DND-41 (cell line): ENCODE measurements at regions not wholly inside any gene's neighbourhood (a gene's known extent, or its start where the extent isn't known, plus 50 kb on each side); places are given as distances from the start of the nearest gene placed in this dataset.

Source experiments
- ATAC-seq: fragments of 200-7000 bp; cut with Tn5 transposase; 3 replicates; pipeline ENCODE4 v1.9.1; 2021; ENCODE audit warnings: low read depth; ENCODE audit not compliant: insufficient read depth
- DNase-seq: peaks from one replicate; pipeline ENCODE4 v3.0.0-alpha.2; 2020
- H2AFZ ChIP-seq: 2 replicates; pipeline ENCODE4 v1.6.0; 2012; ENCODE audit warnings: low read depth, low read length
- H3K27ac ChIP-seq: 2 replicates; pipeline ENCODE4 v1.5.1; 2012; ENCODE audit warnings: low read length, inconsistent platforms
- H3K27me3 ChIP-seq: fragments of 200-600 bp; sonication (generic); 2 replicates; pipeline ENCODE4 v1.6.0; 2012; ENCODE audit warnings: low read length, mild to moderate bottlenecking, inconsistent platforms; ENCODE audit not compliant: insufficient read depth, poor library complexity
- H3K36me3 ChIP-seq: 2 replicates; pipeline ENCODE4 v1.5.1; 2012; ENCODE audit warnings: low read length, inconsistent platforms; ENCODE audit not compliant: insufficient read depth
- H3K4me1 ChIP-seq: 2 replicates; pipeline ENCODE4 v1.5.1; 2012; ENCODE audit warnings: mild to moderate bottlenecking, low read length; ENCODE audit not compliant: insufficient read depth
- H3K4me2 ChIP-seq: 2 replicates; pipeline ENCODE4 v1.6.0; 2012; ENCODE audit warnings: mild to moderate bottlenecking, moderate library complexity, low read length, inconsistent platforms; ENCODE audit not compliant: insufficient read depth
- H3K4me3 ChIP-seq, 2 experiments: fragments of 200-600 bp in 1 of 2; shearing (Covaris generic) in 1 of 2; 2 replicates each; pipeline ENCODE4 v1.5.1; 2012 to 2016; ENCODE audit warnings: inconsistent platforms in 2 of 2, low read length in 2 of 2, mild to moderate bottlenecking in 2 of 2, low read depth in 1 of 2, moderate library complexity in 1 of 2
- H3K79me2 ChIP-seq: 2 replicates; pipeline ENCODE4 v1.6.0; 2012; ENCODE audit warnings: low read length, inconsistent platforms; ENCODE audit not compliant: insufficient read depth
- H3K9ac ChIP-seq: 2 replicates; pipeline ENCODE4 v1.6.0; 2012; ENCODE audit warnings: low read depth, mild to moderate bottlenecking, inconsistent platforms, low read length, moderate library complexity
- H3K9me3 ChIP-seq: 2 replicates; pipeline ENCODE4 v1.5.1; 2012; ENCODE audit warnings: low read length, moderate library complexity, mild to moderate bottlenecking, inconsistent platforms; ENCODE audit not compliant: insufficient read depth, severe bottlenecking
- H4K20me1 ChIP-seq: 2 replicates; pipeline ENCODE4 v1.6.0; 2012; ENCODE audit warnings: low read length; ENCODE audit not compliant: insufficient read depth
- EZH2 ChIP-seq: IDR thresholded peaks from 3 replicates; pipeline ENCODE4 v1.6.1; 2012; ENCODE audit warnings: borderline replicate concordance, low read depth, mild to moderate bottlenecking, moderate library complexity, low read length, inconsistent platforms; ENCODE audit not compliant: severe bottlenecking
- TF ChIP-seq, protein P1 (sequence below): IDR thresholded peaks from 2 replicates; pipeline ENCODE4 v1.5.1; 2012; ENCODE audit warnings: borderline replicate concordance, low read length, moderate library complexity, mild to moderate bottlenecking; ENCODE audit not compliant: poor library complexity, severe bottlenecking; ENCODE audit errors: extremely low read depth

GRCh38 chr4:164396439-164396838, 357.5 kb upstream of the SMIM31 start:
- H3K4me1 ChIP-seq = no peaks in the 10 kb centered on the region
- H3K27me3 ChIP-seq = no peaks in the 10 kb centered on the region
- H3K4me2 ChIP-seq = no peak overlapping the region
- H3K9ac ChIP-seq = no peak overlapping the region
- H3K79me2 ChIP-seq = no peaks in the 10 kb centered on the region
- no peaks in the 10 kb centered on the region for H3K9me3 ChIP-seq
- no peaks in the 10 kb centered on the region for H4K20me1 ChIP-seq
- DNase-seq = no peak
- ATAC-seq = no peak
- no peaks in the 10 kb centered on the region for H3K36me3 ChIP-seq
- H3K27ac ChIP-seq = no peak overlapping the region
- H2AFZ ChIP-seq = no peak overlapping the region
- no peak overlapping the region for H3K4me3 ChIP-seq
- no peak for TF ChIP-seq EZH2
- TF ChIP-seq, protein P1, sequence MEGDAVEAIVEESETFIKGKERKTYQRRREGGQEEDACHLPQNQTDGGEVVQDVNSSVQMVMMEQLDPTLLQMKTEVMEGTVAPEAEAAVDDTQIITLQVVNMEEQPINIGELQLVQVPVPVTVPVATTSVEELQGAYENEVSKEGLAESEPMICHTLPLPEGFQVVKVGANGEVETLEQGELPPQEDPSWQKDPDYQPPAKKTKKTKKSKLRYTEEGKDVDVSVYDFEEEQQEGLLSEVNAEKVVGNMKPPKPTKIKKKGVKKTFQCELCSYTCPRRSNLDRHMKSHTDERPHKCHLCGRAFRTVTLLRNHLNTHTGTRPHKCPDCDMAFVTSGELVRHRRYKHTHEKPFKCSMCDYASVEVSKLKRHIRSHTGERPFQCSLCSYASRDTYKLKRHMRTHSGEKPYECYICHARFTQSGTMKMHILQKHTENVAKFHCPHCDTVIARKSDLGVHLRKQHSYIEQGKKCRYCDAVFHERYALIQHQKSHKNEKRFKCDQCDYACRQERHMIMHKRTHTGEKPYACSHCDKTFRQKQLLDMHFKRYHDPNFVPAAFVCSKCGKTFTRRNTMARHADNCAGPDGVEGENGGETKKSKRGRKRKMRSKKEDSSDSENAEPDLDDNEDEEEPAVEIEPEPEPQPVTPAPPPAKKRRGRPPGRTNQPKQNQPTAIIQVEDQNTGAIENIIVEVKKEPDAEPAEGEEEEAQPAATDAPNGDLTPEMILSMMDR = no peak

DNA sequence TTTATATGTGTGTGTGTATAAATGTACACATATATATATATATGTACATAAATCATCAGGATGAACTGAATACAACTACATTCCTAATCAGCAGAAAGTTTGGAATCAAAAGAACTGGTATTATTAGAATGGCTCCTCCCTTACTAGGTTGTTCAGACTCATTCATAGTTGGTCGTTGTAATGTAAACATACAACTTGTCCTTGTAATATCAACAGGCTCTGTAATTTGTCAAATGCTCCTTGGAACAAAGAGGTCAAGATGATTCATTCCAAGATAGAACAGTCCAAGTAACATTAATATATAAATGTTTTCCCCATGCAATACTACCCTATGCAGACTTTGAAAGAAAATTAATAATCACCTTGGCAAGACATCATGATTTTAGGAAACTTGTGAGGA, 351.4 kb upstream of the SMIM31 start:
- Histone ChIP-seq H3K27ac (no peak overlapping the region), H3K36me3 (no peaks in the 10 kb centered on the region), H3K79me2 (no peaks in the 10 kb centered on the region), H3K4me1 (no peaks in the 10 kb centered on the region), H3K4me2 (no peak overlapping the region), H2AFZ (no peak overlapping the region), H3K27me3 (no peaks in the 10 kb centered on the region), H4K20me1 (no peaks in the 10 kb centered on the region), H3K9me3 (no peaks in the 10 kb centered on the region), H3K9ac (no peak overlapping the region), H3K4me3 (no peak overlapping the region)
- TF ChIP-seq EZH2 = no peak
- TF ChIP-seq, protein P1 = no peak
- no peak for ATAC-seq
- no peak for DNase-seq

- H3K79me2 ChIP-seq = no peaks in the 10 kb centered on the region
- TF ChIP-seq EZH2 = no peak
- TF ChIP-seq, protein P1 = no peak
- H3K36me3 ChIP-seq = no peaks in the 10 kb centered on the region
- H3K27me3 ChIP-seq = no peaks in the 10 kb centered on the region
- ATAC-seq (no peak), DNase-seq (no peak)
- no peak overlapping the region for H2AFZ ChIP-seq
- H3K4me2 ChIP-seq = no peak overlapping the region
- H3K9me3 ChIP-seq = no peaks in the 10 kb centered on the region
- H3K4me3 ChIP-seq = no peak overlapping the region
- no peak overlapping the region for H3K27ac ChIP-seq
- no peak overlapping the region for H3K9ac ChIP-seq
- no peaks in the 10 kb centered on the region for H3K4me1 ChIP-seq
- no peaks in the 10 kb centered on the region for H4K20me1 ChIP-seq
Observed at GRCh38 chr4:164405774-164406173, 348.2 kb upstream of the SMIM31 start.

DNA sequence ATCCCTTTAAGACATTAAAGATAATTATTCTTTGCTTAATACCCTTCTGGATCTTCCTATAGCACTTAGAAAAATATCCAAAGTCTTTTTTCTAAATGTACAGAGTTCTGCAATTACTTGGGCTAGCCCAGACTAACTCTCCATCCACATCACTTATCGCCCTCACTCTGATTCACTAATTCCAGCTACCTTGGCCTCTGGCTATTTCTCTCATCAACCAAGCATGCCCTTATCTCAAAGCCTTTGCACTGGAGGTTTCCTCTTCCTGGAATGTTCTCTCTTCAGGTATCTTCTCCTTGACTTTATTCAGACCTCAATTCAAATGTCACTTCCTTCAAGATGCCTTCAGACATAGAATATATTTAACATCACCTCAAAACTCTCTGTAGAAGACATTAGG, 345.1 kb upstream of the SMIM31 start:
- ATAC-seq = no peak
- Histone ChIP-seq H3K9me3 (no peaks in the 10 kb centered on the region), H2AFZ (no peak overlapping the region), H3K9ac (no peak overlapping the region), H3K4me3 (no peak overlapping the region), H3K36me3 (no peaks in the 10 kb centered on the region), H4K20me1 (no peaks in the 10 kb centered on the region), H3K79me2 (no peaks in the 10 kb centered on the region), H3K4me2 (no peak overlapping the region), H3K27me3 (no peaks in the 10 kb centered on the region), H3K4me1 (no peaks in the 10 kb centered on the region), H3K27ac (no peak overlapping the region)
- no peak for TF ChIP-seq EZH2
- TF ChIP-seq, protein P1 = no peak
- no peak for DNase-seq
